ENCODE measurements at regions not wholly inside any gene's neighbourhood (a gene's known extent, or its start where the extent isn't known, plus 50 kb on each side); places are given as distances from the start of the nearest gene placed in this dataset.

- no peak overlapping the region for H3K4me3 ChIP-seq (ENCODE audit: low read depth, low read length)
- no peak for DNase-seq (ENCODE audit: low read depth)
- no peak for TF ChIP-seq CTCF (IDR thresholded peaks at IDR 0.05; ENCODE audit: low read depth, low read length)
- TF ChIP-seq MYC (IDR thresholded peaks at IDR 0.05; ENCODE audit: low read depth, low read length), result no peak
- no peak for TF ChIP-seq MAX (IDR thresholded peaks at IDR 0.05; ENCODE audit: low read depth, low read length)
- TF ChIP-seq POLR2A (IDR thresholded peaks at IDR 0.05; ENCODE audit: extremely low read depth, insufficient read length), result no peak
Measured at GRCh38 chr5:24789611-24790351, 145.0 kb upstream of the CDH10 start.

GRCh38 chr5:24788829-24789514 lies 144.2 kb upstream of the CDH10 start:
- no peak overlapping the region for H3K4me3 ChIP-seq (ENCODE audit: low read depth, low read length)
- DNase-seq (ENCODE audit: low read depth), result no peak

GRCh38 chr5:24786108-24786507 lies 141.3 kb upstream of the CDH10 start:
- DNase-seq (ENCODE audit: low read depth), result no peak
- no peak overlapping the region for H3K4me3 ChIP-seq (ENCODE audit: low read depth, low read length)
- TF ChIP-seq MYC (IDR thresholded peaks at IDR 0.05; ENCODE audit: low read depth, low read length), result no peak
- TF ChIP-seq MAX (IDR thresholded peaks at IDR 0.05; ENCODE audit: low read depth, low read length), result no peak

More at GRCh38 chr5:24788829-24789514, 144.2 kb upstream of the CDH10 start:
- no peak for TF ChIP-seq MYC (IDR thresholded peaks at IDR 0.05; ENCODE audit: low read depth, low read length)
- no peak for TF ChIP-seq MAX (IDR thresholded peaks at IDR 0.05; ENCODE audit: low read depth, low read length)
- no peak for TF ChIP-seq POLR2A (IDR thresholded peaks at IDR 0.05; ENCODE audit: extremely low read depth, insufficient read length)
- TF ChIP-seq CTCF (IDR thresholded peaks at IDR 0.05; ENCODE audit: low read depth, low read length), result no peak

- no peak overlapping the region for H3K4me3 ChIP-seq (ENCODE audit: low read depth, low read length)
- TF ChIP-seq CTCF (IDR thresholded peaks at IDR 0.05; ENCODE audit: low read depth, low read length) (no peak), POLR2A (IDR thresholded peaks at IDR 0.05; ENCODE audit: extremely low read depth, insufficient read length) (no peak), MAX (IDR thresholded peaks at IDR 0.05; ENCODE audit: low read depth, low read length) (no peak), MYC (IDR thresholded peaks at IDR 0.05; ENCODE audit: low read depth, low read length) (no peak)
Measured at GRCh38 chr5:24783596-24783995, 138.8 kb upstream of the CDH10 start.

GRCh38 chr5:24777392-24777791 lies 132.6 kb upstream of the CDH10 start:
- DNase-seq (ENCODE audit: low read depth), result no peak
- no peak overlapping the region for H3K4me3 ChIP-seq (ENCODE audit: low read depth, low read length)
- TF ChIP-seq CTCF (IDR thresholded peaks at IDR 0.05; ENCODE audit: low read depth, low read length) (no peak), POLR2A (IDR thresholded peaks at IDR 0.05; ENCODE audit: extremely low read depth, insufficient read length) (no peak), MYC (IDR thresholded peaks at IDR 0.05; ENCODE audit: low read depth, low read length) (no peak), MAX (IDR thresholded peaks at IDR 0.05; ENCODE audit: low read depth, low read length) (no peak)

More at GRCh38 chr5:24783596-24783995, 138.8 kb upstream of the CDH10 start:
- DNase-seq (ENCODE audit: low read depth), result no peak

- DNase-seq (ENCODE audit: low read depth), result no peak
- no peak overlapping the region for H3K4me3 ChIP-seq (ENCODE audit: low read depth, low read length)
- no peak for TF ChIP-seq CTCF (IDR thresholded peaks at IDR 0.05; ENCODE audit: low read depth, low read length)
- no peak for TF ChIP-seq POLR2A (IDR thresholded peaks at IDR 0.05; ENCODE audit: extremely low read depth, insufficient read length)
- TF ChIP-seq MAX (IDR thresholded peaks at IDR 0.05; ENCODE audit: low read depth, low read length), result no peak
- TF ChIP-seq MYC (IDR thresholded peaks at IDR 0.05; ENCODE audit: low read depth, low read length), result no peak
Measured at GRCh38 chr5:24773261-24773660, 128.5 kb upstream of the CDH10 start.

Data from NB4 (cell line).